ENCODE measurements at regions not wholly inside any gene's neighbourhood (a gene's known extent, or its start where the extent isn't known, plus 50 kb on each side); places are given as distances from the start of the nearest gene placed in this dataset.

- CTCF ChIA-PET, result no interaction called here
- H3K36me3 Mint-ChIP-seq (ENCODE audit: insufficient read depth, unreplicated experiment), result no peaks in the 10 kb centered on the region
These were observed 916.6 kb downstream of the CCDC85A start for GRCh38 chr2:57100436-57100835.

GRCh38 chr2:57105694-57106093 is 921.9 kb downstream of the CCDC85A start:
- CTCF ChIA-PET, result no interaction called here
- no peaks in the 10 kb centered on the region for H3K9me3 Mint-ChIP-seq (ENCODE audit: low read depth, unreplicated experiment)
- H3K36me3 Mint-ChIP-seq (ENCODE audit: insufficient read depth, unreplicated experiment), result no peaks in the 10 kb centered on the region
- H3K4me3 Mint-ChIP-seq (ENCODE audit: low read depth, unreplicated experiment), result no peak overlapping the region
- H3K27me3 Mint-ChIP-seq (ENCODE audit: unreplicated experiment), result no peaks in the 10 kb centered on the region
- peaks cover 7% of the 10 kb centered on the region for H3K4me1 Mint-ChIP-seq (ENCODE audit: low read depth, unreplicated experiment)
- DNase-seq, result no peak
- intact Hi-C loops (cut with micrococcal nuclease; ENCODE audit: unreplicated experiment), result loop anchor here (2.0 to 5.0 kb wide), 2 partner anchors 25 to 33 kb away; no protein-coding TSS in a partner anchor
- H3K27ac Mint-ChIP-seq (ENCODE audit: unreplicated experiment), result no peak overlapping the region
- TF ChIP-seq, protein P1, sequence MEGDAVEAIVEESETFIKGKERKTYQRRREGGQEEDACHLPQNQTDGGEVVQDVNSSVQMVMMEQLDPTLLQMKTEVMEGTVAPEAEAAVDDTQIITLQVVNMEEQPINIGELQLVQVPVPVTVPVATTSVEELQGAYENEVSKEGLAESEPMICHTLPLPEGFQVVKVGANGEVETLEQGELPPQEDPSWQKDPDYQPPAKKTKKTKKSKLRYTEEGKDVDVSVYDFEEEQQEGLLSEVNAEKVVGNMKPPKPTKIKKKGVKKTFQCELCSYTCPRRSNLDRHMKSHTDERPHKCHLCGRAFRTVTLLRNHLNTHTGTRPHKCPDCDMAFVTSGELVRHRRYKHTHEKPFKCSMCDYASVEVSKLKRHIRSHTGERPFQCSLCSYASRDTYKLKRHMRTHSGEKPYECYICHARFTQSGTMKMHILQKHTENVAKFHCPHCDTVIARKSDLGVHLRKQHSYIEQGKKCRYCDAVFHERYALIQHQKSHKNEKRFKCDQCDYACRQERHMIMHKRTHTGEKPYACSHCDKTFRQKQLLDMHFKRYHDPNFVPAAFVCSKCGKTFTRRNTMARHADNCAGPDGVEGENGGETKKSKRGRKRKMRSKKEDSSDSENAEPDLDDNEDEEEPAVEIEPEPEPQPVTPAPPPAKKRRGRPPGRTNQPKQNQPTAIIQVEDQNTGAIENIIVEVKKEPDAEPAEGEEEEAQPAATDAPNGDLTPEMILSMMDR (IDR thresholded peaks at IDR 0.05; ENCODE audit: unreplicated experiment), result no peak
- BruUV-seq (replicated peaks), result no TSS peak

More at GRCh38 chr2:57100436-57100835, 916.6 kb downstream of the CCDC85A start:
- DNase-seq, result no peak
- TF ChIP-seq, protein P1 (IDR thresholded peaks at IDR 0.05; ENCODE audit: unreplicated experiment), result no peak
- intact Hi-C loops (cut with micrococcal nuclease; ENCODE audit: unreplicated experiment), result no loop called here
- Mint-ChIP-seq H3K9me3 (ENCODE audit: low read depth, unreplicated experiment) (peaks cover 8% of the 10 kb centered on the region), H3K4me3 (ENCODE audit: low read depth, unreplicated experiment) (no peak overlapping the region), H3K27me3 (ENCODE audit: unreplicated experiment) (no peaks in the 10 kb centered on the region), H3K4me1 (ENCODE audit: low read depth, unreplicated experiment) (no peaks in the 10 kb centered on the region), H3K27ac (ENCODE audit: unreplicated experiment) (no peak overlapping the region)
- no TSS peak for BruUV-seq (replicated peaks)

DNA sequence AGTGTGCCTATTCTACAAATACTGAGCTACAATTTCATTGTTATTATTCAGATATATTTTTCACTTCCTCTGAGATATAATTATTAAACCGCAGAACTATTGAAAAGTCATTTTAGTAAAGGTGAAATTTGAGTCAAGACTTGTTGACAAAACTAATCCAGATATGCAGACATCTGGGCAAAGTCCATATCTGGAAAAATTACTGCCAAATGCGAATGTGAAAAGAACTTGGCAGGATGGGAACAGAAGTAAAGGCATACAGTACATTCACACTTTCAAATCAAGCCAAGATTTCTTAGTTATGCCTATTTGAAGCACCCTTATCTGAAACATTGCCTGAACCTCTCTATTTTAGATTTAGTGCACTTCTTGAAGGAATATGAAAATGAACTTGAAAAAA is 923.6 kb downstream of the CCDC85A start:
- peak overlapping the region; percentile 52 for H3K27ac Mint-ChIP-seq (ENCODE audit: unreplicated experiment)
- CTCF ChIA-PET, result no interaction called here
- H3K27me3 Mint-ChIP-seq (ENCODE audit: unreplicated experiment), result no peaks in the 10 kb centered on the region
- no peak overlapping the region for H3K4me3 Mint-ChIP-seq (ENCODE audit: low read depth, unreplicated experiment)
- BruUV-seq (replicated peaks), result no TSS peak
- H3K36me3 Mint-ChIP-seq (ENCODE audit: insufficient read depth, unreplicated experiment), result no peaks in the 10 kb centered on the region
- H3K4me1 Mint-ChIP-seq (ENCODE audit: low read depth, unreplicated experiment), result peaks cover 7% of the 10 kb centered on the region
- TF ChIP-seq, protein P1 (IDR thresholded peaks at IDR 0.05; ENCODE audit: unreplicated experiment), result no peak
- no peak for DNase-seq
- H3K9me3 Mint-ChIP-seq (ENCODE audit: low read depth, unreplicated experiment), result peaks cover 3% of the 10 kb centered on the region
- intact Hi-C loops (cut with micrococcal nuclease; ENCODE audit: unreplicated experiment), result loop anchor here (2.0 to 5.0 kb wide), 2 partner anchors 27 to 35 kb away; no protein-coding TSS in a partner anchor

DNA sequence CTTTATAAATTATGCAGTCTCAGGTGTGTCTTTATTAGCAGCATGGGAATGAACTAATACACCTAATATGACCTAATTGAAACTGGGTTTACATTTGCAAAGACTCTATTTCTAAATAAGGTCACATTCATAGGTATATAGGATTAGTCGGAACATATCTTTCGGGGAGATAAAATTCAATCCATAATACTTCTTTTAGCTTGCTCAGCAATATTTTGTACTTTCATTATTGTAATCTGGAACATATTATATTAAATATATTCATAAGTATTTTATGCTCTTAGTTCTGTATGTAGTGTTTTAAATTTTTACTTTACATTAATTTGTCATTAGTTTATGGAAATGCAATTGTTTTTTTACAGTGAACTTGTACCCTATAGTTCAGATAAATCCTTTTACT is 927.7 kb downstream of the CCDC85A start:
- Mint-ChIP-seq H3K9me3 (ENCODE audit: low read depth, unreplicated experiment) (peaks cover 3% of the 10 kb centered on the region), H3K36me3 (ENCODE audit: insufficient read depth, unreplicated experiment) (no peaks in the 10 kb centered on the region), H3K27ac (ENCODE audit: unreplicated experiment) (no peak overlapping the region), H3K27me3 (ENCODE audit: unreplicated experiment) (no peaks in the 10 kb centered on the region), H3K4me3 (ENCODE audit: low read depth, unreplicated experiment) (no peak overlapping the region), H3K4me1 (ENCODE audit: low read depth, unreplicated experiment) (peaks cover 1% of the 10 kb centered on the region)
- no TSS peak for BruUV-seq (replicated peaks)
- intact Hi-C loops (cut with micrococcal nuclease; ENCODE audit: unreplicated experiment), result no loop called here
- no peak for DNase-seq
- CTCF ChIA-PET, result no interaction called here
- TF ChIP-seq, protein P1 (IDR thresholded peaks at IDR 0.05; ENCODE audit: unreplicated experiment), result no peak

All from Calu3 (cell line).